ENCODE measurements at regions not wholly inside any gene's neighbourhood (a gene's known extent, or its start where the extent isn't known, plus 50 kb on each side); places are given as distances from the start of the nearest gene placed in this dataset.

- Mint-ChIP-seq H3K36me3 (ENCODE audit: low read depth, unreplicated experiment) (peaks cover 15% of the 10 kb centered on the region), H3K9me3 (ENCODE audit: unreplicated experiment) (no peaks in the 10 kb centered on the region), H3K27me3 (ENCODE audit: unreplicated experiment) (no peaks in the 10 kb centered on the region), H3K27ac (ENCODE audit: unreplicated experiment) (no peak overlapping the region), H3K4me3 (ENCODE audit: unreplicated experiment) (no peak overlapping the region), H3K4me1 (ENCODE audit: unreplicated experiment) (no peaks in the 10 kb centered on the region)
- no peak for DNase-seq (ENCODE audit: low spot score)
- no peak for TF ChIP-seq CTCF (IDR thresholded peaks at IDR 0.05; ENCODE audit: unreplicated experiment)
These were observed 140.9 kb upstream of the IQSEC1 start for GRCh38 chr3:13213911-13214846.

DNA sequence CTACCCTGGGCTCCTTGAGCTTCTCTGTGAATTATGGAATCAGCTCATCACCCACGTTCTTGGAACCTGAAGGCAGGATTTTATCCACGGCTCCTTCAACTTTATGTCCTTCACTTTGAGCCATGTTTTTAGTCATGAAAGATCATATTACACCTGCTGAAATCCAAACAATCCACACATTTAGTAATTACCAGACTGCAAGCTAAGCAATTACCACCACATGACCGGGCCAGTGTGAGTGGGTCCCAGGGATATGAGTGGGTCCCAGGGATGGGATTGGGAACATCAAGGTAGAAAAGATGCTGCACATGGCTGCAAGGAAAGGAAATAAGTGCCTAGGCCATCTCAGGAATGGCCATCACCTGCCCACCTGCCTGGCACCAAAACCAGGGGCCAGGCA, 140.3 kb upstream of the IQSEC1 start:
- peak overlapping the region; percentile 77 for H3K4me3 Mint-ChIP-seq (ENCODE audit: unreplicated experiment)
- TF ChIP-seq CTCF (IDR thresholded peaks at IDR 0.05; ENCODE audit: unreplicated experiment) = no peak
- no peak overlapping the region for H3K27ac Mint-ChIP-seq (ENCODE audit: unreplicated experiment)
- peaks cover 15% of the 10 kb centered on the region for H3K36me3 Mint-ChIP-seq (ENCODE audit: low read depth, unreplicated experiment)
- no peaks in the 10 kb centered on the region for H3K4me1 Mint-ChIP-seq (ENCODE audit: unreplicated experiment)
- no peaks in the 10 kb centered on the region for H3K9me3 Mint-ChIP-seq (ENCODE audit: unreplicated experiment)
- no peak for DNase-seq (ENCODE audit: low spot score)
- H3K27me3 Mint-ChIP-seq (ENCODE audit: unreplicated experiment) = no peaks in the 10 kb centered on the region

DNA sequence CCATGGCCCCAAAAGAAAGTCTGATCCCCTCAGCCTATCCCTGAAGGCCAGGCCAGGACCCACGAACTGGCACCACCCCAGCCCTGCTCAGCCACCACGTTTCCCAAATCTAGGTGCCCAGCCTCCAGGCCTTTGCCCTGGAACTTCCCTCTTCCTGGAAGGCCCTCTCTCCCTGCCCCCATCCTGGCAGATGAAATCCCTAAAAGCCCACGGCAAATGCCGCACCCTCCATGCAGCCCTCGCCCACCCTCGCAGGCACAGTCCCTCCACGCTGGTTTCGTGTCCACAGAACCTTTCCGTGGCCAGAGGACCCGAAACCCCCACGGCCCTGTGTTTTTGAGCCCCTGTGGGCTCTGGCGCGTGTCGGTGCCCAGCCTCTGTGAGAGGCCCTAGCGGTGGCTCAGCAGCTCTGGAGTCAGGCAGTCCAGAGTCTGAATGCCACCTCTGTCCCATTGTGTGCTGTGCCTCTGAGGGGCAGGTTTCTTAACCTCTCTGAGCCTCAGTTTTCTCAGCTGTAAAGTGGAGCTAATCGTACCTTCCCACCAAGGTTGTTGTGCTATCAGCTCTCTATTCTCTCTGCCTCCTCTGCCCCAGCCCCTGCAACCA, 138.5 kb upstream of the IQSEC1 start:
- Mint-ChIP-seq H3K36me3 (ENCODE audit: low read depth, unreplicated experiment) (peaks cover under 1% of the 10 kb centered on the region), H3K27ac (ENCODE audit: unreplicated experiment) (no peak overlapping the region), H3K4me1 (ENCODE audit: unreplicated experiment) (no peaks in the 10 kb centered on the region), H3K9me3 (ENCODE audit: unreplicated experiment) (no peaks in the 10 kb centered on the region), H3K27me3 (ENCODE audit: unreplicated experiment) (peaks cover 3% of the 10 kb centered on the region), H3K4me3 (ENCODE audit: unreplicated experiment) (no peak overlapping the region)
- TF ChIP-seq CTCF (IDR thresholded peaks at IDR 0.05; ENCODE audit: unreplicated experiment) = no peak
- no peak for DNase-seq (ENCODE audit: low spot score)

DNA sequence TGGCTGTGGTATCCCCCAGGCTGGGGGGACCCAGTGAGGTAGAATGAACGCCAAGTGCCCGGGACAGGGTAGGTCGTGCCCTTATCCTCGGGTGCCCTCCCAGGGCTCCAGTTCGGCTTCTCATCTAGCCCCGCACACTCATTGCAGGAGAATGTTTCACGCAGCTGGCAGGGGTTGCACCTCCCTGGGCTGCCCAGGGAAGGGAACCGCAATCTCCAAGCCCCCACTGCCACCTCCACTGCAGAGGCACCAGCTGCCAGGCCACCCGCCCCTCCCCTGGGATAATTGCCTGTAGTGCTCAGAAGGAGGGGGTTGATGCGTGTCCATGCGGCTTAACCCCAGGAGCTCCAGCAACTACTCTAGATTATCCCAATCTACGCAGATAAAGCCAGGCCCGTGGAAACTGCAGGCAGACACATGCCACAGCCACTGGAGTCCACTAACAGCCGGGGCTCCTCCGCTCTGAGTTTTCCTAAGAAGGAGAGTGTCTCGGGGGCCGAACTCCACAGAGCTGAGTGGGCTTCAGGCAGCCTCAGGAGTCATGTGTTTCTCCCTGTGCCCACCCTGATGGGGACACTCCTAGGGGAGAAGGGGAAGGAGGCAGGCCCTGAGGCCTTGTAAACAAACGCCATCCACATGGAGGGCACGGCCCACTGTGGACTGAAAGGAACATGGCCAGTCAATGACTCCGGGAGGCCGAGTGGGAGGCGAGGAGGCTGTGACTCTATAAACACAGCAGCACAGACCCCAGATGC, 137.2 kb upstream of the IQSEC1 start:
- no peaks in the 10 kb centered on the region for H3K36me3 Mint-ChIP-seq (ENCODE audit: low read depth, unreplicated experiment)
- H3K4me3 Mint-ChIP-seq (ENCODE audit: unreplicated experiment) = no peak overlapping the region
- DNase-seq (ENCODE audit: low spot score) = no peak
- no peak overlapping the region for H3K27ac Mint-ChIP-seq (ENCODE audit: unreplicated experiment)
- H3K4me1 Mint-ChIP-seq (ENCODE audit: unreplicated experiment) = no peaks in the 10 kb centered on the region
- peaks cover 9% of the 10 kb centered on the region for H3K27me3 Mint-ChIP-seq (ENCODE audit: unreplicated experiment)
- no peaks in the 10 kb centered on the region for H3K9me3 Mint-ChIP-seq (ENCODE audit: unreplicated experiment)
- no peak for TF ChIP-seq CTCF (IDR thresholded peaks at IDR 0.05; ENCODE audit: unreplicated experiment)

Data from endothelial cell (in vitro differentiated cells).